GM18517 (cell line): ENCODE measurements at regions not wholly inside any gene's neighbourhood (a gene's known extent, or its start where the extent isn't known, plus 50 kb on each side); places are given as distances from the start of the nearest gene placed in this dataset.

Experiments
- ATAC-seq: cut with Tn5 transposase; IDR thresholded peaks from one replicate; pipeline ENCODE4 v1.9.1; 2021; ENCODE audit warnings: mild to moderate bottlenecking, moderate library complexity; ENCODE audit not compliant: unreplicated experiment

- no peak for ATAC-seq
Observed at GRCh38 chr5:20494706-20495105, 506.7 kb upstream of the CDH18 start.

GRCh38 chr5:20486826-20487225 is 498.8 kb upstream of the CDH18 start:
- ATAC-seq, result no peak

GRCh38 chr5:20476016-20476415 is 488.0 kb upstream of the CDH18 start:
- ATAC-seq, result no peak

GRCh38 chr5:20470997-20471396 is 483.0 kb upstream of the CDH18 start:
- no peak for ATAC-seq

GRCh38 chr5:20469792-20470191 is 481.8 kb upstream of the CDH18 start:
- ATAC-seq, result no peak

GRCh38 chr5:20469390-20469789 is 481.4 kb upstream of the CDH18 start:
- no peak for ATAC-seq

GRCh38 chr5:20466512-20466911 is 478.5 kb upstream of the CDH18 start:
- ATAC-seq, result no peak

- no peak for ATAC-seq
Observed at GRCh38 chr5:20463206-20463605, 475.2 kb upstream of the CDH18 start.

GRCh38 chr5:20446121-20446520 is 458.1 kb upstream of the CDH18 start:
- no peak for ATAC-seq

GRCh38 chr5:20445326-20445860 is 457.4 kb upstream of the CDH18 start:
- no peak for ATAC-seq

- ATAC-seq, result no peak
Observed at GRCh38 chr5:20434786-20435185, 446.8 kb upstream of the CDH18 start.

GRCh38 chr5:20420991-20421595 is 433.1 kb upstream of the CDH18 start:
- ATAC-seq, result no peak
